ENCODE measurements at regions not wholly inside any gene's neighbourhood (a gene's known extent, or its start where the extent isn't known, plus 50 kb on each side); places are given as distances from the start of the nearest gene placed in this dataset.
"Not testable (repeated sequence)": the region's sequence is repeated elsewhere in the genome, so short reads cannot be mapped to it uniquely, and the experiment has no call there.

GRCh38 chr15:35697549-35698299, 151.8 kb upstream of the DPH6 start:
- DNase-seq = no peak

GRCh38 chr15:35698331-35698730, 152.4 kb upstream of the DPH6 start:
- DNase-seq = no peak

GRCh38 chr15:35698966-35699575, 153.1 kb upstream of the DPH6 start:
- no peak for DNase-seq

GRCh38 chr15:35700091-35700593, 154.2 kb upstream of the DPH6 start:
- not testable (repeated sequence) for DNase-seq

GRCh38 chr15:35701402-35702046, 155.6 kb upstream of the DPH6 start:
- no peak for DNase-seq

- DNase-seq = no peak
These were observed 157.1 kb upstream of the DPH6 start for GRCh38 chr15:35702946-35703495.

GRCh38 chr15:35705030-35705883, 159.3 kb upstream of the DPH6 start:
- DNase-seq = no peak

- DNase-seq = no peak
These were observed 160.1 kb upstream of the DPH6 start for GRCh38 chr15:35705884-35706585.

- no peak for DNase-seq
These were observed 167.0 kb upstream of the DPH6 start for GRCh38 chr15:35712956-35713355.

GRCh38 chr15:35713733-35714132, 167.8 kb upstream of the DPH6 start:
- DNase-seq = no peak

- no peak for DNase-seq
These were observed 171.8 kb upstream of the DPH6 start for GRCh38 chr15:35717721-35718120.

GRCh38 chr15:35720019-35720418, 174.1 kb upstream of the DPH6 start:
- no peak for DNase-seq

GRCh38 chr15:35720984-35721383, 175.0 kb upstream of the DPH6 start:
- no peak for DNase-seq

GRCh38 chr15:35721751-35722150, 175.8 kb upstream of the DPH6 start:
- no peak for DNase-seq

- no peak for DNase-seq
These were observed 176.5 kb upstream of the DPH6 start for GRCh38 chr15:35722501-35722900.

- DNase-seq = no peak
These were observed 177.3 kb upstream of the DPH6 start for GRCh38 chr15:35723120-35723847.

GRCh38 chr15:35723852-35724251, 177.9 kb upstream of the DPH6 start:
- DNase-seq = no peak

GRCh38 chr15:35724626-35725025, 178.7 kb upstream of the DPH6 start:
- DNase-seq = no peak

- DNase-seq = no peak
These were observed 179.4 kb upstream of the DPH6 start for GRCh38 chr15:35725353-35725752.

GRCh38 chr15:35727627-35728026, 181.7 kb upstream of the DPH6 start:
- no peak for DNase-seq

- no peak for DNase-seq
These were observed 182.4 kb upstream of the DPH6 start for GRCh38 chr15:35728219-35728940.

Measured in CD4-positive, alpha-beta T cell treated with Interleukin-17A for 1 hour (primary cell).